ENCODE measurements at regions not wholly inside any gene's neighbourhood (a gene's known extent, or its start where the extent isn't known, plus 50 kb on each side); places are given as distances from the start of the nearest gene placed in this dataset.
A peak's percentile ranks its signal among the peaks of the same experiment; 100 is the strongest.

DNA sequence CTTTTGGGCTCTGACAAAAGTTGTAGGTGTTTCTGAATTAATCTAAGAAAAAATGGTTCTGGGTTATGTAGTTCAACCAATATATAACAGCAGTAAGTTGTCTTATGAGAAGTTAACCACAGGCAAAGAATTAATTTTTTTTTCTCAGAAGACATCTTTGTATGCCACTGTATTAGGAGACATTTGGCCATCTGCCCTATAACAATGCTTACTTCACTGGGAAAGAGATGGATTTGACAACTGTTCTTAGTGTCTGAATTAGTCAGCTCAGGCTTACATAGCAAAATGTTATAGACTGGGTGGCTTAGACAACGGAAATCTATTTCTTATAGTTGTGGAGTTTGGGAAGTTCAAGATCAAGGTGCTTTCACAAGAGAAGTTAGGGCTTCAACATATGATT is 508.1 kb downstream of the STIM2 start:
- ChIA-PET POLR2A (ENCODE audit: unreplicated experiment) (no interaction called here), CTCF (no interaction called here)
- Histone ChIP-seq H3K4me3 (no peak overlapping the region), H3K9me3 (ENCODE audit: insufficient read depth, low read depth) (no peaks in the 10 kb centered on the region), H3K27me3 (ENCODE audit: insufficient read depth, low read depth) (no peaks in the 10 kb centered on the region), H3K9me2 (ENCODE audit: insufficient read depth) (no peaks in the 10 kb centered on the region), H2AFZ (no peak overlapping the region), H3K4me2 (no peak overlapping the region), H4K20me1 (ENCODE audit: insufficient read depth) (no peaks in the 10 kb centered on the region), H3K27ac (no peak overlapping the region), H3K36me3 (ENCODE audit: low read depth) (no peaks in the 10 kb centered on the region), H3K79me2 (ENCODE audit: low read depth) (no peaks in the 10 kb centered on the region), H3K4me1 (replicated peaks; ENCODE audit: insufficient read depth) (no peaks in the 10 kb centered on the region), H3F3A (ENCODE audit: insufficient read depth, low read depth) (no peaks in the 10 kb centered on the region)
- TF ChIP-seq EZH2 (IDR thresholded peaks at IDR 0.05; ENCODE audit: low read depth) (no peak), CTCF (conservative IDR thresholded peaks at IDR 0.05) (no peak)
- BruUV-seq (replicated peaks), result no TSS peak
- DNase-seq, result no peak
- intact Hi-C loops (cut with micrococcal nuclease; ENCODE audit: unreplicated experiment), result no loop called here

GRCh38 chr4:27381815-27382214 is 521.2 kb downstream of the STIM2 start:
- H3K27me3 ChIP-seq (ENCODE audit: insufficient read depth, low read depth), result no peaks in the 10 kb centered on the region
- no peaks in the 10 kb centered on the region for H3K79me2 ChIP-seq (ENCODE audit: low read depth)
- no peaks in the 10 kb centered on the region for H3F3A ChIP-seq (ENCODE audit: insufficient read depth, low read depth)
- BruUV-seq (replicated peaks), result no TSS peak
- H3K36me3 ChIP-seq (ENCODE audit: low read depth), result no peaks in the 10 kb centered on the region
- no peak overlapping the region for H3K4me3 ChIP-seq
- no peaks in the 10 kb centered on the region for H3K4me1 ChIP-seq (replicated peaks; ENCODE audit: insufficient read depth)
- no peaks in the 10 kb centered on the region for H3K9me2 ChIP-seq (ENCODE audit: insufficient read depth)
- 0 out of 2 replicates have a peak overlapping the region, but pooled peaks have one; percentile 16 for H3K4me2 ChIP-seq
- ChIA-PET POLR2A (ENCODE audit: unreplicated experiment) (no interaction called here), CTCF (no interaction called here)
- no peak overlapping the region for H2AFZ ChIP-seq
- DNase-seq, result no peak
- TF ChIP-seq CTCF (conservative IDR thresholded peaks at IDR 0.05) (no peak), EZH2 (IDR thresholded peaks at IDR 0.05; ENCODE audit: low read depth) (no peak)
- H3K9me3 ChIP-seq (ENCODE audit: insufficient read depth, low read depth), result no peaks in the 10 kb centered on the region
- H4K20me1 ChIP-seq (ENCODE audit: insufficient read depth), result no peaks in the 10 kb centered on the region
- intact Hi-C loops (cut with micrococcal nuclease; ENCODE audit: unreplicated experiment), result no loop called here
- no peak overlapping the region for H3K27ac ChIP-seq

DNA sequence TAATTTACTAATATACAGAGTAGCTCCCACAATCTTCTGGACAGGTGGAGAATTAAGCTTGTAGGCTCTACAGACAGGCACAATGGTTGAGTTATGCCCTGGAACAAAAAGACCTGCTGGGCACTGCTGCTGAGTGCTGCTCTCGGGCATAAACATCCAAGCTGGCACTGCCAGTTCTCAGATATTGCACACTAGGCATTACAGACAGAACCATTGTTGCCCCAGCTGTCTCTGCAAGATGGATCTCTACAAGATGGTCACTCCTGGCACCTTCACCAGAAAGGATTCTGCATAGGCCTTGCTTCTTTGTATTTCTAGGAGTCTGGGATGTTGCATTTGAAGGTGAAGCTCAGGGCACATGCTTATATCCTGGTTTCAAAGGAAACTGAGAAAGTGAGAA is 527.1 kb downstream of the STIM2 start:
- H3K9me2 ChIP-seq (ENCODE audit: insufficient read depth), result no peaks in the 10 kb centered on the region
- no peak overlapping the region for H3K4me2 ChIP-seq
- POLR2A ChIA-PET (ENCODE audit: unreplicated experiment), result no interaction called here
- H3K27ac ChIP-seq, result no peak overlapping the region
- H3F3A ChIP-seq (ENCODE audit: insufficient read depth, low read depth), result no peaks in the 10 kb centered on the region
- CTCF ChIA-PET, result no interaction called here
- no peaks in the 10 kb centered on the region for H3K36me3 ChIP-seq (ENCODE audit: low read depth)
- no TSS peak for BruUV-seq (replicated peaks)
- TF ChIP-seq CTCF (conservative IDR thresholded peaks at IDR 0.05), result no peak
- TF ChIP-seq EZH2 (IDR thresholded peaks at IDR 0.05; ENCODE audit: low read depth), result no peak
- intact Hi-C loops (cut with micrococcal nuclease; ENCODE audit: unreplicated experiment), result no loop called here
- H3K9me3 ChIP-seq (ENCODE audit: insufficient read depth, low read depth), result no peaks in the 10 kb centered on the region
- no peak for DNase-seq
- H3K27me3 ChIP-seq (ENCODE audit: insufficient read depth, low read depth), result no peaks in the 10 kb centered on the region
- no peak overlapping the region for H3K4me3 ChIP-seq
- no peaks in the 10 kb centered on the region for H4K20me1 ChIP-seq (ENCODE audit: insufficient read depth)
- no peaks in the 10 kb centered on the region for H3K79me2 ChIP-seq (ENCODE audit: low read depth)
- no peaks in the 10 kb centered on the region for H3K4me1 ChIP-seq (replicated peaks; ENCODE audit: insufficient read depth)
- no peak overlapping the region for H2AFZ ChIP-seq
